ENCODE measurements at regions not wholly inside any gene's neighbourhood (a gene's known extent, or its start where the extent isn't known, plus 50 kb on each side); places are given as distances from the start of the nearest gene placed in this dataset.

DNA sequence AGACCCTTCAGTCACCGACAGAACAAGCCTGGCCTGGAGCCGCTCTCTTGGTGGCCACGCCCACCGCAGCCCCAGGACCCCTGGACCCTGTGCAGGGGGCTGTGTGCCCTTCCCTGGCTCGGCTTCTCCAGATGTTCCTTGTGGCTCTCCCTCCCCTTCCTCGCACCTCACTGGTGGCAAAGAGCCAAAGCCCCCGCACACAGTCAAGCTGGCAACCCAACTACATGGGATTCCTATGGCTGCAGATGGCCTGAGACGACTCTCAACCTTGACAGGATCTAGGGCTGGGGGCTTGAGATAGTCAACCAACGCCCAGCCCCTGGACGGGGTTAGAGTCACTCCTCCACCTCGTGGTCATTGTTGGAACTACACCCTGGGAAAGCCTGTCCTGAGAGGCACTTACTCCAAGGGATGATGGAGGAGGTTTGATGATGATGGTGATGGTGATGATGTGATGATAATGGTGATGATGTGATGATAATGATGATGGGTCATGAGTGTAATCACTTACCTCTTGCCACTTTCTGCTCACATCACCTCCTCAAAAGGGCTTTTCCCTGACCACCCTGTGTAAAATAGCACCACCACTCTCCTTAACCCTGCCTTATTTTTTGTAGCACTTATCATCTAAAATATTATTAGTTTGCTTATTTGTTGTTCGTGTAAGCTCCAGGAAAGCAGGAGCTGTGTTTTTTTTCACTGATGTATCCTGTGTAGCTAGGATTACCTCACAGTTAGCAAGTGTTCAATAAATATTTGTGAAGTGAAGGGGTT is 278.4 kb downstream of the LRFN2 start:
- ATAC-seq (ENCODE audit: low read depth) (peak; percentile 94), DNase-seq (peak; percentile 26)
- no peak overlapping the region for H4K91ac ChIP-seq (ENCODE audit: insufficient read depth, low read depth, low read length)
- H2BK5ac ChIP-seq (ENCODE audit: low read depth, low read length, poor library complexity, severe bottlenecking), result no peak overlapping the region
- no peak overlapping the region for H3K4me2 ChIP-seq (ENCODE audit: low read depth, low read length)
- H3K27ac ChIP-seq (ENCODE audit: insufficient read depth, low read length), result no peak overlapping the region
- intact Hi-C loops (cut with micrococcal nuclease) (loop anchor here (1.0 to 10.0 kb wide), 7 partner anchors 327 to 961 kb away; partner anchors contain the start of gene DAAM2), in situ Hi-C loops (cut with MboI; ENCODE audit: low sequenced_read_pairs) (no loop called here), dilution Hi-C loops (cut with HindIII; ENCODE audit: low sequenced_read_pairs, unreplicated experiment) (no loop called here)
- no peaks in the 10 kb centered on the region for H3K79me1 ChIP-seq (ENCODE audit: low read depth in 1 of 2, low read length in 2 of 2)
- no peak overlapping the region for H2BK120ac ChIP-seq (ENCODE audit: low read depth, low read length)
- no peak overlapping the region for H3K14ac ChIP-seq (replicated peaks; ENCODE audit: low read depth, low read length)
- H3K56ac ChIP-seq (ENCODE audit: extremely low read depth, insufficient read depth, low read length), result no peak overlapping the region
- no peak overlapping the region for H3K4ac ChIP-seq (ENCODE audit: low read depth, low read length)
- no peaks in the 10 kb centered on the region for H3K36me3 ChIP-seq (ENCODE audit: control insufficient read depth, insufficient read depth, low read length)
- H3K4me3 ChIP-seq (ENCODE audit: insufficient read depth, low read depth, low read length), result no peak overlapping the region
- no peak overlapping the region for H3K18ac ChIP-seq (ENCODE audit: low read depth, low read length)
- no peak overlapping the region for H3K9ac ChIP-seq (ENCODE audit: low read depth, low read length)
- H2AK9ac ChIP-seq (replicated peaks; ENCODE audit: low read depth, low read length, poor library complexity), result no peak overlapping the region
- H3K27me3 ChIP-seq (ENCODE audit: control insufficient read depth, insufficient read depth, low read length), result peaks cover 4% of the 10 kb centered on the region; the same call in 1 of the 2 replicates
- no peak overlapping the region for H2BK15ac ChIP-seq (ENCODE audit: low read depth, low read length)
- TF ChIP-seq POLR2A (IDR thresholded peaks at IDR 0.05; ENCODE audit: low read depth, low read length), result no peak
- TF ChIP-seq CEBPB (IDR thresholded peaks at IDR 0.05; ENCODE audit: low read depth, low read length), result no peak
- TF ChIP-seq MAZ (IDR thresholded peaks at IDR 0.05; ENCODE audit: borderline replicate concordance, low read depth, low read length), result no peak
- TF ChIP-seq RAD21 (IDR thresholded peaks at IDR 0.05; ENCODE audit: low read length), result peak; percentile 61
- TF ChIP-seq, protein P1, sequence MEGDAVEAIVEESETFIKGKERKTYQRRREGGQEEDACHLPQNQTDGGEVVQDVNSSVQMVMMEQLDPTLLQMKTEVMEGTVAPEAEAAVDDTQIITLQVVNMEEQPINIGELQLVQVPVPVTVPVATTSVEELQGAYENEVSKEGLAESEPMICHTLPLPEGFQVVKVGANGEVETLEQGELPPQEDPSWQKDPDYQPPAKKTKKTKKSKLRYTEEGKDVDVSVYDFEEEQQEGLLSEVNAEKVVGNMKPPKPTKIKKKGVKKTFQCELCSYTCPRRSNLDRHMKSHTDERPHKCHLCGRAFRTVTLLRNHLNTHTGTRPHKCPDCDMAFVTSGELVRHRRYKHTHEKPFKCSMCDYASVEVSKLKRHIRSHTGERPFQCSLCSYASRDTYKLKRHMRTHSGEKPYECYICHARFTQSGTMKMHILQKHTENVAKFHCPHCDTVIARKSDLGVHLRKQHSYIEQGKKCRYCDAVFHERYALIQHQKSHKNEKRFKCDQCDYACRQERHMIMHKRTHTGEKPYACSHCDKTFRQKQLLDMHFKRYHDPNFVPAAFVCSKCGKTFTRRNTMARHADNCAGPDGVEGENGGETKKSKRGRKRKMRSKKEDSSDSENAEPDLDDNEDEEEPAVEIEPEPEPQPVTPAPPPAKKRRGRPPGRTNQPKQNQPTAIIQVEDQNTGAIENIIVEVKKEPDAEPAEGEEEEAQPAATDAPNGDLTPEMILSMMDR (conservative IDR thresholded peaks at IDR 0.05; ENCODE audit: low read depth, low read length), result peak; percentile 67
- no peak for TF ChIP-seq RCOR1 (IDR thresholded peaks at IDR 0.05; ENCODE audit: insufficient replicate concordance, low read length)
- peak; percentile 75 for TF ChIP-seq SMC3 (IDR thresholded peaks at IDR 0.05; ENCODE audit: low read depth, low read length)
- CTCF ChIA-PET, result interaction anchor here (1.0 kb wide), 2 partner anchors 327 to 328 kb away, joined by 3 to 6 read pairs; no protein-coding TSS in a partner anchor
- H3K4me1 ChIP-seq (ENCODE audit: control insufficient read depth, insufficient read depth, low read length), result no peaks in the 10 kb centered on the region
- WGBS, 2 experiments (ENCODE audit: extremely low coverage in 2 of 2, insufficient read length in 1 of 2), result 7% methylated on average over 3 of the region's 12 CpGs; no CpG with 5 or more reads in 1 of the 2 experiments
- H2AFZ ChIP-seq (replicated peaks; ENCODE audit: low read length, poor library complexity), result peak overlapping the region; percentile 45
- no peak overlapping the region for H2BK20ac ChIP-seq (ENCODE audit: low read depth, low read length)
- H4K8ac ChIP-seq (ENCODE audit: low read depth in 2 of 2, low read length in 2 of 2), result no peak overlapping the region
- no peak overlapping the region for H4K5ac ChIP-seq (ENCODE audit: low read depth, low read length)
- H3K9me3 ChIP-seq (ENCODE audit: control insufficient read depth, insufficient read depth, low read length), result no peaks in the 10 kb centered on the region
- H3K9me1 ChIP-seq (ENCODE audit: insufficient read depth, low read length), result no peaks in the 10 kb centered on the region
- H3K23ac ChIP-seq (ENCODE audit: low read depth, low read length), result no peak overlapping the region
- POLR2A ChIA-PET (ENCODE audit: unreplicated experiment), result no interaction called here
- H2AK5ac ChIP-seq (ENCODE audit: low read depth, low read length), result no peak overlapping the region
- H4K20me1 ChIP-seq (ENCODE audit: insufficient read depth, low read length), result no peaks in the 10 kb centered on the region
- no TSS peak for BruUV-seq (replicated peaks)

All from IMR-90 (cell line).